B cell (primary cell): ENCODE measurements at regions not wholly inside any gene's neighbourhood (a gene's known extent, or its start where the extent isn't known, plus 50 kb on each side); places are given as distances from the start of the nearest gene placed in this dataset.

Experiments
- ATAC-seq: fragments of 200-7000 bp; cut with Tn5 transposase; one replicate; pipeline ENCODE4 v1.10.0; 2021; ENCODE audit warnings: low read depth, mild to moderate bottlenecking, moderate number of reproducible peaks, moderate library complexity
- CTCF ChIA-PET: fragments of 350-600 bp; sonication (Branson Sonifier 250); formaldehyde crosslinking; loops from one replicate; lab custom pipeline; 2021; ENCODE audit warnings: antibody characterized with exemption, inconsistent platforms; lab: Charles Lee
- POLR2A ChIA-PET: fragments of 350-600 bp; sonication (Branson Sonifier 250); formaldehyde crosslinking; loops from one replicate; lab custom pipeline; 2021; ENCODE audit warnings: antibody characterized with exemption; lab: Charles Lee
- DNase-seq: peaks from one replicate; pipeline ENCODE4 v3.0.0; 2013
- H2AFZ ChIP-seq: 2 replicates; pipeline ENCODE4 v1.6.1; 2012; ENCODE audit warnings: mild to moderate bottlenecking, low read depth, low read length; ENCODE audit not compliant: insufficient read depth, poor library complexity, severe bottlenecking
- H3K27ac ChIP-seq, 2 donors: 1 replicate in 1 of 2; 2 replicates in 1 of 2; pipeline ENCODE4 v1.5.1; 2012 to 2013; ENCODE audit warnings: low read length in 2 of 2, mild to moderate bottlenecking in 2 of 2, moderate library complexity in 1 of 2
- H3K27me3 ChIP-seq, 4 experiments: fragments of 200-600 bp in 1 of 4; sonication (generic) in 1 of 4; replicated peaks in 1 of 4; 1 replicate in 2 of 4; 2 replicates in 2 of 4; pipeline versions ENCODE4 v1.6.1 to v1.7.0; 2013 to 2016; ENCODE audit warnings: low read length in 3 of 4, mild to moderate bottlenecking in 2 of 4, mixed read lengths in 1 of 4, moderate library complexity in 1 of 4; ENCODE audit not compliant: insufficient read depth in 4 of 4, control insufficient read depth in 3 of 4; ENCODE audit errors: control extremely low read depth in 1 of 4
- H3K36me3 ChIP-seq, 2 experiments: replicated peaks in 1 of 2; 1 replicate in 1 of 2; 2 replicates in 1 of 2; pipeline versions ENCODE4 v1.6.1 to v1.7.1; 2013; ENCODE audit warnings: low read length in 1 of 2; ENCODE audit not compliant: insufficient read depth in 2 of 2, control insufficient read depth in 1 of 2; ENCODE audit errors: control extremely low read depth in 1 of 2, extremely low read depth in 1 of 2
- H3K4me1 ChIP-seq, 2 donors: fragments of 200-600 bp in 1 of 2; sonication (generic) in 1 of 2; 1 replicate in 1 of 2; 2 replicates in 1 of 2; pipeline versions ENCODE4 v1.5.1 to v1.6.1; 2013 to 2017; ENCODE audit warnings: low read length in 2 of 2; ENCODE audit not compliant: control insufficient read depth in 2 of 2, insufficient read depth in 2 of 2
- H3K4me2 ChIP-seq: replicated peaks from 2 replicates; pipeline ENCODE3; 2012; ENCODE audit warnings: mild to moderate bottlenecking, low read depth, low read length; ENCODE audit not compliant: poor library complexity, severe bottlenecking
- H3K4me3 ChIP-seq, 5 experiments: fragments of 200-600 bp in 1 of 5; sonication (generic) in 1 of 5; 1 replicate in 3 of 5; 2 replicates in 2 of 5; pipeline versions ENCODE4 v1.5.1 to v1.7.0; 2011 to 2016; ENCODE audit warnings: low read length in 4 of 5, mild to moderate bottlenecking in 4 of 5, low read depth in 2 of 5, control low read depth in 1 of 5, moderate library complexity in 1 of 5; ENCODE audit not compliant: insufficient read depth in 1 of 5; ENCODE audit errors: control extremely low read depth in 1 of 5, extremely low read depth in 1 of 5
- H3K79me2 ChIP-seq: fragments of 200-600 bp; sonication (generic); one replicate; pipeline ENCODE4 v1.6.0; 2016; ENCODE audit warnings: low read length; ENCODE audit not compliant: control insufficient read depth, insufficient read depth
- H3K9ac ChIP-seq: fragments of 200-600 bp; sonication (generic); 2 replicates; pipeline ENCODE4 v1.6.1; 2017; ENCODE audit warnings: mild to moderate bottlenecking, low read length, moderate library complexity
- H3K9me3 ChIP-seq, 3 donors: one replicate each; pipeline versions ENCODE4 v1.6.1 to v1.7.1; 2013; ENCODE audit warnings: low read length in 2 of 3; ENCODE audit not compliant: control insufficient read depth in 2 of 3, insufficient read depth in 1 of 3; ENCODE audit errors: control extremely low read depth in 1 of 3
- H4K20me1 ChIP-seq: 2 replicates; pipeline ENCODE4 v1.6.0; 2012; ENCODE audit warnings: mild to moderate bottlenecking, low read length; ENCODE audit not compliant: insufficient read depth, control insufficient read depth, poor library complexity, severe bottlenecking
- H3K27ac Mint-ChIP-seq: one replicate; pipeline ENCODE4 v1.8.0; 2021; ENCODE audit warnings: mixed read lengths
- H3K27me3 Mint-ChIP-seq: one replicate; pipeline ENCODE4 v1.8.0; 2021; ENCODE audit warnings: mixed read lengths
- H3K4me1 Mint-ChIP-seq: one replicate; pipeline ENCODE4 v1.8.0; 2021; ENCODE audit warnings: mixed read lengths
- H3K4me3 Mint-ChIP-seq: one replicate; pipeline ENCODE4 v1.8.0; 2021; ENCODE audit warnings: mixed read lengths
- H3K9me3 Mint-ChIP-seq: one replicate; pipeline ENCODE4 v1.8.0; 2022; ENCODE audit warnings: mixed read lengths; ENCODE audit not compliant: insufficient read depth
- CTCF ChIP-seq: fragments of 200-600 bp; IDR thresholded peaks from one replicate; pipeline ENCODE4 v1.8.0; 2022; ENCODE audit warnings: antibody characterized with exemption, mild to moderate bottlenecking
- EZH2 ChIP-seq: IDR thresholded peaks from 2 replicates; pipeline ENCODE4 v1.6.1; 2012; ENCODE audit warnings: borderline replicate concordance, low read depth, mild to moderate bottlenecking, moderate library complexity, low read length; ENCODE audit not compliant: insufficient read depth, poor library complexity, severe bottlenecking
- WGBS: methylation state at CpG from one replicate; pipeline ENCODE4 v1.1.5; 2013; ENCODE audit warnings: missing lambda C conversion rate; ENCODE audit not compliant: insufficient coverage; 5-methylcytosine and 5-hydroxymethylcytosine counted together
- intact Hi-C: fragments of 100-400 bp; cut with micrococcal nuclease; formaldehyde crosslinking; loops from one replicate; pipeline ENCODE4 v1.10.0; 2022

- Mint-ChIP-seq H3K27ac (no peak overlapping the region), H3K27me3 (no peaks in the 10 kb centered on the region), H3K4me3 (no peak overlapping the region), H3K4me1 (no peaks in the 10 kb centered on the region), H3K9me3 (peaks cover 6% of the 10 kb centered on the region)
- ATAC-seq (no peak), DNase-seq (no peak)
- intact Hi-C loops = no loop called here
- ChIA-PET POLR2A (no interaction called here), CTCF (no interaction called here)
- Histone ChIP-seq H3K79me2 (no peaks in the 10 kb centered on the region), H3K27ac (no peak overlapping the region), H3K36me3 (no peaks in the 10 kb centered on the region), H4K20me1 (no peaks in the 10 kb centered on the region), H3K4me3 (no peak overlapping the region), H3K9ac (no peak overlapping the region), H2AFZ (no peak overlapping the region), H3K4me1 (no peaks in the 10 kb centered on the region), H3K27me3 (no peaks in the 10 kb centered on the region), H3K9me3 (no peaks in the 10 kb centered on the region), H3K4me2 (no peak overlapping the region)
- WGBS = no CpG with 5 or more reads among the region's 2 CpGs
- no peak for TF ChIP-seq CTCF
- TF ChIP-seq EZH2 = no peak
These were observed 237.3 kb upstream of the GPC6 start for GRCh38 chr13:92989301-92989700.

- no peak overlapping the region for H3K4me2 ChIP-seq
- ChIA-PET POLR2A (no interaction called here), CTCF (no interaction called here)
- Mint-ChIP-seq H3K4me1 (no peaks in the 10 kb centered on the region), H3K27ac (no peak overlapping the region), H3K4me3 (no peak overlapping the region), H3K27me3 (no peaks in the 10 kb centered on the region), H3K9me3 (peaks cover 11% of the 10 kb centered on the region)
- H2AFZ ChIP-seq = no peak overlapping the region
- intact Hi-C loops = no loop called here
- no peak for TF ChIP-seq EZH2
- no peak for TF ChIP-seq CTCF
- no peaks in the 10 kb centered on the region for H4K20me1 ChIP-seq
- no peak overlapping the region for H3K27ac ChIP-seq
- H3K4me1 ChIP-seq = no peaks in the 10 kb centered on the region
- H3K4me3 ChIP-seq = no peak overlapping the region
- DNase-seq = no peak
- H3K79me2 ChIP-seq = no peaks in the 10 kb centered on the region
- no peak for ATAC-seq
- H3K9ac ChIP-seq = no peak overlapping the region
- no peaks in the 10 kb centered on the region for H3K27me3 ChIP-seq
- H3K36me3 ChIP-seq = no peaks in the 10 kb centered on the region
- no peaks in the 10 kb centered on the region for H3K9me3 ChIP-seq
These were observed 234.9 kb upstream of the GPC6 start for GRCh38 chr13:92991692-92992091.
